Calu3 (cell line): ENCODE measurements at regions not wholly inside any gene's neighbourhood (a gene's known extent, or its start where the extent isn't known, plus 50 kb on each side); places are given as distances from the start of the nearest gene placed in this dataset.

Experiments
- BruUV-seq: library from RNA; stranded (reverse); fragments of 400-500 nt; replicated peaks from 2 replicates; lab custom pipeline; 2021; lab: Mats Ljungman, UMichigan
- CTCF ChIA-PET: fragments of 300-600 bp; sonication (Branson Sonifier 250); formaldehyde crosslinking; loops from one replicate; lab custom pipeline; 2022; ENCODE audit warnings: antibody characterized with exemption; lab: Charles Lee
- DNase-seq: peaks from one replicate; pipeline ENCODE4 v3.0.0; 2022
- H3K27ac Mint-ChIP-seq: one replicate; pipeline ENCODE4 v1.8.0; 2022; ENCODE audit warnings: mixed read lengths; ENCODE audit not compliant: unreplicated experiment
- H3K27me3 Mint-ChIP-seq: one replicate; pipeline ENCODE4 v1.8.0; 2022; ENCODE audit warnings: mixed read lengths; ENCODE audit not compliant: unreplicated experiment
- H3K36me3 Mint-ChIP-seq: one replicate; pipeline ENCODE4 v1.8.0; 2022; ENCODE audit warnings: mild to moderate bottlenecking, moderate library complexity, mixed read lengths; ENCODE audit not compliant: insufficient read depth, unreplicated experiment
- H3K4me1 Mint-ChIP-seq: one replicate; pipeline ENCODE4 v1.8.0; 2022; ENCODE audit warnings: mild to moderate bottlenecking, low read depth, mixed read lengths; ENCODE audit not compliant: unreplicated experiment
- H3K4me3 Mint-ChIP-seq: one replicate; pipeline ENCODE4 v1.8.0; 2022; ENCODE audit warnings: mild to moderate bottlenecking, low read depth, moderate library complexity, mixed read lengths; ENCODE audit not compliant: unreplicated experiment
- H3K9me3 Mint-ChIP-seq: one replicate; pipeline ENCODE4 v1.8.0; 2022; ENCODE audit warnings: low read depth, mixed read lengths; ENCODE audit not compliant: unreplicated experiment
- intact Hi-C: fragments of 100-400 bp; cut with micrococcal nuclease; formaldehyde crosslinking; loops from one replicate; pipeline ENCODE4 v1.10.0; 2022; ENCODE audit not compliant: unreplicated experiment
- TF ChIP-seq, protein P1 (sequence below): fragments of 200-600 bp; IDR thresholded peaks from one replicate; pipeline ENCODE4 v1.8.0; 2022; ENCODE audit warnings: antibody characterized with exemption; ENCODE audit not compliant: unreplicated experiment

DNA sequence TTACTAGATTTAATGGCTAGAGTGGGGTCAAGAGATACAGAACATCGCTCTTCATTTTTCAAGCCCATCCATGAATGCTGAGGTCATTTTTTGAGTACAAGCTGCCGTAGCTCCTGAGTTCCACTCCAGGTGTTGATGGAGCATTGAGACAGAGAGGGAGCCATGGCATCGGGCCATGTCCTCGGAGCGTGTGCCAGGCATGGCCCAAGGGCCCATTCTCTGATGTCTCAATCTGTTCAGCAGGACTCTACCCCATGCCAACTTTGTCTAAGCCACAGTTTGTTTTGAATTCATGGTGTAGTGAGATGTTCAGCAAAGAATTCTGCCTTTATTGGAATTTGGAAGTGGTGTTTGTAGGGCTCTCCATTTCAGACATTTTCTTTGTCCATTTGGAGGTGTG is 110.5 kb upstream of the ADAMTS9 start:
- intact Hi-C loops: no loop called here
- H3K27ac Mint-ChIP-seq: no peak overlapping the region
- H3K4me1 Mint-ChIP-seq: no peaks in the 10 kb centered on the region
- H3K27me3 Mint-ChIP-seq: no peaks in the 10 kb centered on the region
- CTCF ChIA-PET: no interaction called here
- H3K4me3 Mint-ChIP-seq: no peak overlapping the region
- no peak for DNase-seq
- BruUV-seq: no TSS peak
- H3K9me3 Mint-ChIP-seq: no peaks in the 10 kb centered on the region
- TF ChIP-seq, protein P1, sequence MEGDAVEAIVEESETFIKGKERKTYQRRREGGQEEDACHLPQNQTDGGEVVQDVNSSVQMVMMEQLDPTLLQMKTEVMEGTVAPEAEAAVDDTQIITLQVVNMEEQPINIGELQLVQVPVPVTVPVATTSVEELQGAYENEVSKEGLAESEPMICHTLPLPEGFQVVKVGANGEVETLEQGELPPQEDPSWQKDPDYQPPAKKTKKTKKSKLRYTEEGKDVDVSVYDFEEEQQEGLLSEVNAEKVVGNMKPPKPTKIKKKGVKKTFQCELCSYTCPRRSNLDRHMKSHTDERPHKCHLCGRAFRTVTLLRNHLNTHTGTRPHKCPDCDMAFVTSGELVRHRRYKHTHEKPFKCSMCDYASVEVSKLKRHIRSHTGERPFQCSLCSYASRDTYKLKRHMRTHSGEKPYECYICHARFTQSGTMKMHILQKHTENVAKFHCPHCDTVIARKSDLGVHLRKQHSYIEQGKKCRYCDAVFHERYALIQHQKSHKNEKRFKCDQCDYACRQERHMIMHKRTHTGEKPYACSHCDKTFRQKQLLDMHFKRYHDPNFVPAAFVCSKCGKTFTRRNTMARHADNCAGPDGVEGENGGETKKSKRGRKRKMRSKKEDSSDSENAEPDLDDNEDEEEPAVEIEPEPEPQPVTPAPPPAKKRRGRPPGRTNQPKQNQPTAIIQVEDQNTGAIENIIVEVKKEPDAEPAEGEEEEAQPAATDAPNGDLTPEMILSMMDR: no peak
- no peaks in the 10 kb centered on the region for H3K36me3 Mint-ChIP-seq

DNA sequence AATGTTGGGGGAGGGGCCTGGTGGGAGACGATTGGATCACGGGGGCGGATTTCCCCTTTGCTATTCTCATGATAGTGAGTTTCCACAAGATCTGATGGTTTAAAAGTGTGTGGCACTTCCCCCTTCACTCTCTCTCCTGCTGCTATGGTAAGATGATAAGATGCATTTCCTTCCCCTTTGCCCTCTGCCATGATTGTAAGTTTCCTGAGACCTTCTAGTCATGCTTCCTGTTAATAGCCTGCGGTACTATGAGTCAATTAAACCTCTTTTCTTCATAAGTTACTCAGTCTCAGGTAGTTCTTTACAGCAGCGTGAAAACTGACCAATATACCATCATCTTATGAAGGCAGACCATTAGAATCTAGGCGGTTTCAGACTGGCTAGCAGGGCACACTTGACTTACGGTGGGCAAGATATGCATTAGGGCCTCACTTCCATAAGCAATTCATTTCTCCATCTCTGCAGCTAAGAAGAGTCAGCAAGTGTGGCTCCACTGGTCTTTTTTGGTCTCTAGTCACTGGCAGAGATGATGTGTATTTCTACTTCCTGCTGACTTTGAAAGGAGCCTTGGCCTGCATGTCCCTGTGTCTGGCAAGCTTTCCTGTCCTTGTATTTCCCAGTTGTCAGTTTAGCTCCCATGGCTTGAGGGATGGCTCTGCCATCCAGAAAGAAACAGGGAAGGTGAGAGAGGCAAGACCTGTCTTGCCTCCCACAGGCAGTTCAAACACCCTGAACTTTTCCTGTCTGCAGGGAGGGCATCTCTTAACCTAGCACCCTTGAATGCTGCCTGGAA is 109.0 kb upstream of the ADAMTS9 start:
- Mint-ChIP-seq H3K4me3 (no peak overlapping the region), H3K27ac (no peak overlapping the region), H3K9me3 (no peaks in the 10 kb centered on the region), H3K27me3 (no peaks in the 10 kb centered on the region), H3K4me1 (no peaks in the 10 kb centered on the region), H3K36me3 (no peaks in the 10 kb centered on the region)
- BruUV-seq: no TSS peak
- intact Hi-C loops: no loop called here
- TF ChIP-seq, protein P1: no peak
- DNase-seq: no peak
- CTCF ChIA-PET: no interaction called here

DNA sequence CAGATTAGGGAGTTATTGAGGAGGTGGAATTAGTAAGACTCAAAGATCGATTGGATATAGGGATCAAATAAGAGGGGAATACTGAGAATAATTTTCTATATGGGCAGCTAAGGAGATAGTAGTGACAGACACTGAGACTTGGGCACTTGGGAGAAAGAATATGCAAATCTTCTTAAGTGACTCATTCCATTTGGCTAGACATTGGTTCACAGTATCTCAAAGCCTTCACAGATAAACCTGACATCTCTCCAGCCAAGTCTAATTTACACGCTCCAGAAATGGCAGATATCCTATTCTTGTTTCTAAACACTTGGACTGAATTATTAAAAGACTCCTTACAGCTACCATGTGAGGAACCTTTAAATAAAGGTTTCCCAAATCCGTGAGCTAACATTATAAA is 104.6 kb upstream of the ADAMTS9 start:
- Mint-ChIP-seq H3K4me1 (no peaks in the 10 kb centered on the region), H3K27ac (no peak overlapping the region), H3K4me3 (no peak overlapping the region), H3K9me3 (no peaks in the 10 kb centered on the region), H3K36me3 (no peaks in the 10 kb centered on the region), H3K27me3 (no peaks in the 10 kb centered on the region)
- TF ChIP-seq, protein P1: no peak
- DNase-seq: no peak
- no TSS peak for BruUV-seq
- intact Hi-C loops: no loop called here
- CTCF ChIA-PET: no interaction called here

DNA sequence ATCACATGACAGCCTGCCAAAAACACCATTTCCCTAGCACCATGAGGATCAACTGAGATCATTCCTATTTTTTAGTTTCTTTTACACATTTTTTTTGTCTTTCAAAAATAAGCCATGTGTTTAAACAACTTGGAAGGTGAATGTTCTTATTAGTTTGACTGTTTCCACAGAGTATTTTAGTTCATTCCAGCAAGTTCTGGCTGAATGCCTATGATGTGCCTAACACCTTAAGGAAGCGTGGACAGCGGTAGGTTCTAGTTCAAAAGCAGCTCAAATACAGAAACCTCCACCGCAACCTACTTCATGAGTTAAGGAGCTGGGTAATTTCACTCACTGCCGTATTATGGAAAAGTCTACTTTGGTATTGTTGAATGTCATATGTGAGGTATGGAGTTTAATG is 101.3 kb upstream of the ADAMTS9 start:
- Mint-ChIP-seq H3K4me1 (no peaks in the 10 kb centered on the region), H3K36me3 (no peaks in the 10 kb centered on the region), H3K27ac (no peak overlapping the region), H3K9me3 (no peaks in the 10 kb centered on the region), H3K4me3 (no peak overlapping the region), H3K27me3 (no peaks in the 10 kb centered on the region)
- CTCF ChIA-PET: no interaction called here
- intact Hi-C loops: no loop called here
- TF ChIP-seq, protein P1: no peak
- no peak for DNase-seq
- BruUV-seq: no TSS peak
